ENCODE measurements at regions not wholly inside any gene's neighbourhood (a gene's known extent, or its start where the extent isn't known, plus 50 kb on each side); places are given as distances from the start of the nearest gene placed in this dataset.
"Not testable (repeated sequence)": the region's sequence is repeated elsewhere in the genome, so short reads cannot be mapped to it uniquely, and the experiment has no call there.

DNA sequence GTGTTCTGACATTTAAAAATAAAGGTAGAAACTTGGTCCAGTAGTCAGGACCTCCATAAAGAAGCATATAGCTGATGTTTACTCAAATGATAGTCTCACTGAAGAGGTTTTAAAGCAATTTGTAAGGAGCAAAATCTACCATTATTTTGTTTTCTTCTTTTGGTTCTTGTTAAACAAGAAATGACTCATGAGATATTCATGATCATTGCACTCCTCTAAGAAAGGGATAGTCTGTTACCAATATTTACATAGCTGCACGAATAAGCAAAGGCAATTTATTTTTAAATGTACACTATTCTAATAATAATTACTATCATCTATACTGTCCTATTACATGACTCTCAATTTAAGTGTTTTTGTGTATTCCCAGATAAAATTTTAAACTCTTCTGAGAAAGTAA is 397.9 kb downstream of the FAM47B start:
- ChIA-PET POLR2A (no interaction called here), CTCF (no interaction called here)
- no peak overlapping the region for H3K27ac Mint-ChIP-seq
- ATAC-seq: no peak
- H3K4me1 Mint-ChIP-seq (ENCODE audit: low read depth): no peaks in the 10 kb centered on the region
- no peaks in the 10 kb centered on the region for H3K36me3 Mint-ChIP-seq (ENCODE audit: low read depth)
- no peak overlapping the region for H3K4me3 Mint-ChIP-seq
- H3K27me3 Mint-ChIP-seq (ENCODE audit: low read depth): no peaks in the 10 kb centered on the region
- H3K9me3 Mint-ChIP-seq (ENCODE audit: insufficient read depth): no peaks in the 10 kb centered on the region
- no peak for DNase-seq

DNA sequence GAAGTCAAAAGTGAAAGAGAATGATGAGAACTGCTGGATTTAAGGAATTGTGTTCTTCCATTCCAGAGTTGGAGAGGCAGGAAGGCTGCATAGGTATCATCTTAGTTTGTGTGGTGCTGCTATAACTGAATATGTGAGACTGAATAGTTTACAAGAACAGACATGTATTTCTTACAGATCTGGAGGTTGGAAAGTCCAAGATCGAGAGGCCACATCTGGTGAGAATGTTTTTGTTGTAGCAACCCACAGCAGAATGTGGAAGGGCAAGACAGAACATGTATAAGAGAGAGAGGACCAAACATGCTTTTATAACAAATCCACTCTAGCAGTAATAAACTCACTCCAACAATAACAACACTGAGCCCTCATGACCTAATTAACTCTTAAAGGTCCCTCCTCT is 408.6 kb downstream of the FAM47B start:
- H3K27ac Mint-ChIP-seq: no peak overlapping the region

DNA sequence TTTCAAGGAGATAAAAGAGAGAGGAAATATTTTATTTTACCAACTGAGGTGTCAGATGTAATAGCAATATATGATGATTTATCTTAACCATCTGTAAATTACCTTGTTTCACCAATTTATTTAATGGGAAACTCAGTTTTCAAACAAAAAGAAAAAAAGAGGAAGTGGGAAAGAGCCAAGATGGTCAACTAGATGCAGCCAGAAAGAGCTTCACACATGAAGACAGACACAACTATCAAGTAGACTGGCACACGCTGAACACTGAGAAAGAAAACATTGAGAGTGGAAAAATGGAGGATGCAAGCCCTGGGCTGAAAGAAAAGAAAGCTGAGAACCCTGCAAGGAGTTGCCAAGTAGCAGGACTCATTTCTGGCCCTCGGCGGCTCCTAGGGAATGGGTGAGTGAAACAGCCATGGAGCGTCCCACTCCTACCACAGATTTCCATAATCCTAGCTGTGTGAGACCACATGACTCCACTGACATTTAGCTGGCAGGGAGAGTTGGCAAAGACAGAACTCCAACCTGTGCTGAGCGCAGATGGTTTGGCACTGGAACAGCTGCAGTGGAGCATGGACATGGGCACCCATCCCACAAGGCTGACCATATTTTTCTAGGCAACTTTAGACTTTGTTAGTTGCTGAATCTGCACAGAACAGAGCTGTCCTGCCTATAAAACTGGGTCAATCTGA is 409.3 kb downstream of the FAM47B start:
- no peaks in the 10 kb centered on the region for H3K9me3 Mint-ChIP-seq (ENCODE audit: insufficient read depth)
- DNase-seq: no peak
- no peak overlapping the region for H3K4me3 Mint-ChIP-seq
- ChIA-PET POLR2A (no interaction called here), CTCF (no interaction called here)
- H3K36me3 Mint-ChIP-seq (ENCODE audit: low read depth): no peaks in the 10 kb centered on the region
- ATAC-seq: no peak
- no peaks in the 10 kb centered on the region for H3K4me1 Mint-ChIP-seq (ENCODE audit: low read depth)
- no peak overlapping the region for H3K27ac Mint-ChIP-seq
- H3K27me3 Mint-ChIP-seq (ENCODE audit: low read depth): no peaks in the 10 kb centered on the region

More for the DNA sequence above, 408.6 kb downstream of the FAM47B start:
- ATAC-seq (no peak), DNase-seq (no peak)
- CTCF ChIA-PET: no interaction called here
- Mint-ChIP-seq H3K27me3 (ENCODE audit: low read depth) (no peaks in the 10 kb centered on the region), H3K9me3 (ENCODE audit: insufficient read depth) (no peaks in the 10 kb centered on the region), H3K36me3 (ENCODE audit: low read depth) (no peaks in the 10 kb centered on the region), H3K4me3 (no peak overlapping the region), H3K4me1 (ENCODE audit: low read depth) (no peaks in the 10 kb centered on the region)
- POLR2A ChIA-PET: no interaction called here

DNA sequence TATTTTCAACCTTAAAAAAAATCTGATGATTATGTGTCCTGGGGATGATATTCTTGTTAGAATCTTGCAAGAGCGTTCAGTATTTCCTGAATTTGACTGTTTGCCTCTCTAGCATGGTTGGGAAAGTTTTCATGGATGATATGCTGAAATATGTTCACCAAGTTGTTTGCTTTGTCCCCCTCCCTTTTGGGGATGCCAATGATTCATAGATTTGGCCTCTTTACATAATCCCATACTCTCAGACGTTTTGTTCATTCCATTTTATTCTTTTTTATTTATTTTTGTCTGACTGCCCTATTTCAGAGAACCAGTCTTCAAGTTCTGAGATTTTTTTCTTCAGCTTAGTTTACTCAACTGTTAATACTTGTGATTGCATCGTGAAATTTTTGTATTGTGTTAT is 415.1 kb downstream of the FAM47B start:
- Mint-ChIP-seq H3K4me3 (no peak overlapping the region), H3K27ac (no peak overlapping the region), H3K4me1 (ENCODE audit: low read depth) (no peaks in the 10 kb centered on the region), H3K27me3 (ENCODE audit: low read depth) (no peaks in the 10 kb centered on the region), H3K9me3 (ENCODE audit: insufficient read depth) (no peaks in the 10 kb centered on the region), H3K36me3 (ENCODE audit: low read depth) (no peaks in the 10 kb centered on the region)
- ChIA-PET CTCF (no interaction called here), POLR2A (no interaction called here)
- DNase-seq: no peak
- ATAC-seq: no peak

DNA sequence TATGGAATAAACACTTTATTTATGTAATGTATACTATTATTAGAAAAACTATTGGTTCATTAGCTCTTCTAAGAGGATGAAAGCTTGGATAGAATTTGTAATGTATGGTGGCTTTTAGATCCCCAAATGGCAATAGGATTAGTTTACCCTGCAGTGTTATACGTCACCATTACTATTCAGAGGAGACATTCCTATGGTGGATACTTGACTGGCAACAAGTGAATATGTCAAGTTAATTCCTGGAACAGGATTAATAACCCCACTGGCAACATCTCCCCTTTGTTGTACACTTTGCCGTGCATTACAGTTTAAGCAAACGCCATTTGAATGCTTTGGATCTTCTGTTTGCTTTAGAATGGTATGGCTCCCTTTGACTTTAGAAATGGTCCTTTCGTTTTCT is 420.3 kb downstream of the FAM47B start:
- no peaks in the 10 kb centered on the region for H3K4me1 Mint-ChIP-seq (ENCODE audit: low read depth)
- ATAC-seq (no peak), DNase-seq (no peak)
- H3K4me3 Mint-ChIP-seq: no peak overlapping the region
- no peaks in the 10 kb centered on the region for H3K9me3 Mint-ChIP-seq (ENCODE audit: insufficient read depth)
- no peaks in the 10 kb centered on the region for H3K27me3 Mint-ChIP-seq (ENCODE audit: low read depth)
- ChIA-PET POLR2A (no interaction called here), CTCF (no interaction called here)
- H3K27ac Mint-ChIP-seq: no peak overlapping the region
- H3K36me3 Mint-ChIP-seq (ENCODE audit: low read depth): no peaks in the 10 kb centered on the region

DNA sequence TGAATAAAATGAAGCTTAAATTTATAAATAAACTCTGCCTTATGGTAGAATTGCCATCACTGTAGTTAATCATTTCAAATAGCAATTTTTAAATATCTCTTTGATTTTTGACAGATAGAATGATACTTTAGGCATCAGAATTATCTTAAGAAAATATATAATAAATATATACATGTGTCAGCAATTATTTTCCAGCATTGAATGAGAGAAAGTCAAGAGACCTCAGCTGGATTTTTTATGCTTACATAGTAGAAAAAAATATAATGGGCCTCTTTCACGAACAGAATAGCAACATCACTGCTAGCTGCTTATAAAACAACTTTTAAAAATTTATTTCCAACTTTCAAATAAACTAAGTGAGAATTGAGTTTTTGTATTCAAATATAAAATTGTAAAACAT is 424.0 kb upstream of the MAGEB16 start:
- DNase-seq: no peak
- no peak for ATAC-seq
- H3K27ac Mint-ChIP-seq: no peak overlapping the region
- no peaks in the 10 kb centered on the region for H3K36me3 Mint-ChIP-seq (ENCODE audit: low read depth)
- no peaks in the 10 kb centered on the region for H3K27me3 Mint-ChIP-seq (ENCODE audit: low read depth)
- no peaks in the 10 kb centered on the region for H3K4me1 Mint-ChIP-seq (ENCODE audit: low read depth)
- POLR2A ChIA-PET: no interaction called here
- CTCF ChIA-PET: no interaction called here
- no peaks in the 10 kb centered on the region for H3K9me3 Mint-ChIP-seq (ENCODE audit: insufficient read depth)
- H3K4me3 Mint-ChIP-seq: no peak overlapping the region

DNA sequence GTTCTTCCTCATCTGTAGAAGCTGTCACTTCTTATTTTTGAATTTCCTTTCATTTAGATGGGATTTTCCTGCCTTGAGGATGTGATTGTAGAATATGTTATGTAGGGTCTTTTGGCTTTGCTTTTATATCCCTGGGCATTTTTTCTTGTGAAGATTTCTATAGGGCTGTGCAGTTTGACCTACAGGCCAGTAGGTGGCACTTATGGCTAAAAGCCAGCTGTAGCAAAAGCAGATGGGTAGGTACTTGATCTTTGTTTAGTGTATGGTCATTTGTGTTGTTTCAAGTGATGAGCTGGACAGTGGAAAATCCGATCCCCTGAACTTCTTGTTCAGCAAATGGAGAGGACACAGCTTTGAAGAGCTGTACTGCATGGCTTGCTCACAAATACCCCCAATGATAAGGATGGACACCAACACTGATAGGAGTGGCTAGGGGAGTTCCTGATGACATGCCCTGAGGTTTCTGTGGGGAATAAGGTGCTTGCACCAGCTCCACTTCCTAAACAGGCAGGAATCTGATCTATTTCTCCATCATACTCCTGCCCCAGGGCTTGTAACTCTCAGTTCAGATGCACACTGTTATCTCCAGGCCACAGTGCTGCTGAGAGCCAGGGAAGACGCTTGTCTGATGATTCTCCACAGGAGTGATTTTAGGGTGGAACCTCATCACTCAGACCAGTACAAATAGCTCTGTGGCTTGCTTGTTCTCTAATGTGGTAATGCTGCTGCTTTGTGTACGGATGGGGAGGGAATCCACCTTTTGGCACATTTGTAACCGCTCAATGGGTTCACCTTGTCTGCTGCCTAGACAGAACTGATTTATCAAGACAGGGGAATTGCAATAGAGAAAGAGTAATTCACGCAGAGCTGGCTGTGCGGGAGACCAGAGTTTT is 417.1 kb upstream of the MAGEB16 start:
- no peak overlapping the region for H3K27ac Mint-ChIP-seq
- DNase-seq: no peak
- no peaks in the 10 kb centered on the region for H3K9me3 Mint-ChIP-seq (ENCODE audit: insufficient read depth)
- no peaks in the 10 kb centered on the region for H3K4me1 Mint-ChIP-seq (ENCODE audit: low read depth)
- POLR2A ChIA-PET: no interaction called here
- no peak overlapping the region for H3K4me3 Mint-ChIP-seq
- no peaks in the 10 kb centered on the region for H3K36me3 Mint-ChIP-seq (ENCODE audit: low read depth)
- no peaks in the 10 kb centered on the region for H3K27me3 Mint-ChIP-seq (ENCODE audit: low read depth)
- ATAC-seq: no peak
- CTCF ChIA-PET: interaction anchor here (1.0 kb wide), 1 partner anchor 15 kb away, joined by 3 read pairs; no protein-coding TSS in a partner anchor

DNA sequence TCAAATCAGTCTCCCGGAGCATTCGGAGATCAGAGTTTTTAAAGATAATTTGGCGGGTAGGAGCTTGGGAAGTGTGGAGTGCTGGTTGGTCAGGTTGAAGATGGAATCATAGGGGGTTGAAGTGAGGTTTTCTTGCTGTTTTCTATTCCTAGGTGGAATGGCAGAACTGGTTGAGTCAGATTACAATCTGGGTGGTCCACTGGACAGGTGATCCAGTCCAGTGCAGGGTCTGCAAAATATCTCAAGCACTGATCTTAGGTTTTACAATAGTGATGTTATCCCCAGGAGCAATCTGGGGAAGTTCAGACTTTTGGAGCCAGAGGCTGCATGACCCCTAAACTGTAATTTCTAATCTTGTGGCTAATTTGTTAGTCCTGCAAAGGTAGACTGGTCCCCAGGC is 416.4 kb upstream of the MAGEB16 start:
- DNase-seq; H3K4me3 Mint-ChIP-seq; CTCF ChIA-PET; POLR2A ChIA-PET; H3K9me3 Mint-ChIP-seq (ENCODE audit: insufficient read depth); H3K27ac Mint-ChIP-seq; H3K4me1 Mint-ChIP-seq (ENCODE audit: low read depth); H3K36me3 Mint-ChIP-seq (ENCODE audit: low read depth); ATAC-seq; H3K27me3 Mint-ChIP-seq (ENCODE audit: low read depth): not testable (repeated sequence)

DNA sequence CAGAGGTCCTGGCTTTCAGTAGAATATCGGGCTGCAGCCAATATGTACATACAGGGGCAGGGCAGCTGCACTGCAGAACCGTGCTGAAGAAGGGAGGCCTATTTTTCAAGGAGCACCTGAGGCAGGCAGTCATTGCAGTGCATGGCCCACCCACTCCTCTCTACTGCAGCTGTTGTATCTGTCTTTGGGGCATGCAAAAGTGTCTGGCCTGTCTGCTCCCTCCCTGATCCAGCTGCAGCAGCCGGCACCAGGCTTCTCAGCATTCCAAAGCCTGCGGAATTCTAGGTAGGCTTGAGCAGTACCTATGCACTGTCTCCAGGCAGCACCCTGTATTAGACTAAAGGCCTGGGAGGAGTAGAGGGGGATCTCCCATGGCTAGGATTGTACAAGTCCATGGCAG is 415.2 kb upstream of the MAGEB16 start:
- ATAC-seq (no peak), DNase-seq (no peak)
- no peaks in the 10 kb centered on the region for H3K9me3 Mint-ChIP-seq (ENCODE audit: insufficient read depth)
- H3K27ac Mint-ChIP-seq: no peak overlapping the region
- ChIA-PET POLR2A (no interaction called here), CTCF (no interaction called here)
- H3K4me3 Mint-ChIP-seq: no peak overlapping the region
- no peaks in the 10 kb centered on the region for H3K27me3 Mint-ChIP-seq (ENCODE audit: low read depth)
- H3K36me3 Mint-ChIP-seq (ENCODE audit: low read depth): no peaks in the 10 kb centered on the region
- H3K4me1 Mint-ChIP-seq (ENCODE audit: low read depth): no peaks in the 10 kb centered on the region

DNA sequence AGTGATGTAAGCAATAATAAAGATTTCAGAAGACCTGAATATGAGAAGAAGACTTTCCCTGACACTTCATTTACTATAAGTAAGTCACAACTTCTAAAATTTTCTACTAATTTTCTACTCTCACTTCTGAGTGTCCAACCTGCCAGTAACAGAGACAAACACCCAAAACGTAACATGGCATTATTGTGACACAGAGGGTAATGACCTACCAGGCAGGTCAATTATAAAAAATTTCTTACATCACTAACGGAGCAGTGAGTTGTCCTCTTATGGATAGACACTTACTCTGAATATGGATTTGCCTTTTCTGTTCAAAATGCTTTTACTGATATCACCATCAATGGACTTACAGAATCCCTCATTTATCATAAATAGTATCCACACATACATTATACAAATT is 405.9 kb upstream of the MAGEB16 start:
- POLR2A ChIA-PET: no interaction called here
- CTCF ChIA-PET: no interaction called here
- DNase-seq: no peak

DNA sequence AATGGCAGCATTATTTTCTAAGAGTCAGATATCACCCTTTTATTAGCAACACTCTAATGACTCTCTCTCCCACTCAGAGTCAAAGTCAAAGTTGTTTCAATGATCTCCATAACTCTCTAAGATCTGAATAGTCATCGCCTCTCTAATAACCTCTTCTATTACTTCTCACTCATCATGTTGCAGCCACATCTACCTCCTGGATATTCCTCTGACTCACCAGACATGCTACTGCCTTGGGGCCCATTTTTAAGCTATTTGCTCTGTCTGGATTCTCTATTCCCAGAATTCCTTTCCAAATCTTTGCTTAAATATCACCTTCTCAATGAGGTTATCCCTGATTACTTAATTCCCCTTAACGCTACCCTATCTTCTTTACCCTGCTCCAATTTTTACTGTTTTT is 391.8 kb upstream of the MAGEB16 start:
- Mint-ChIP-seq H3K4me3 (no peak overlapping the region), H3K27me3 (ENCODE audit: low read depth) (no peaks in the 10 kb centered on the region), H3K36me3 (ENCODE audit: low read depth) (no peaks in the 10 kb centered on the region), H3K27ac (no peak overlapping the region), H3K4me1 (ENCODE audit: low read depth) (no peaks in the 10 kb centered on the region), H3K9me3 (ENCODE audit: insufficient read depth) (no peaks in the 10 kb centered on the region)
- CTCF ChIA-PET: no interaction called here
- DNase-seq: no peak
- POLR2A ChIA-PET: no interaction called here
- no peak for ATAC-seq

More for the DNA sequence above, 405.9 kb upstream of the MAGEB16 start:
- ATAC-seq: no peak
- Mint-ChIP-seq H3K4me1 (ENCODE audit: low read depth) (no peaks in the 10 kb centered on the region), H3K36me3 (ENCODE audit: low read depth) (no peaks in the 10 kb centered on the region), H3K4me3 (no peak overlapping the region), H3K9me3 (ENCODE audit: insufficient read depth) (no peaks in the 10 kb centered on the region), H3K27me3 (ENCODE audit: low read depth) (no peaks in the 10 kb centered on the region), H3K27ac (no peak overlapping the region)

DNA sequence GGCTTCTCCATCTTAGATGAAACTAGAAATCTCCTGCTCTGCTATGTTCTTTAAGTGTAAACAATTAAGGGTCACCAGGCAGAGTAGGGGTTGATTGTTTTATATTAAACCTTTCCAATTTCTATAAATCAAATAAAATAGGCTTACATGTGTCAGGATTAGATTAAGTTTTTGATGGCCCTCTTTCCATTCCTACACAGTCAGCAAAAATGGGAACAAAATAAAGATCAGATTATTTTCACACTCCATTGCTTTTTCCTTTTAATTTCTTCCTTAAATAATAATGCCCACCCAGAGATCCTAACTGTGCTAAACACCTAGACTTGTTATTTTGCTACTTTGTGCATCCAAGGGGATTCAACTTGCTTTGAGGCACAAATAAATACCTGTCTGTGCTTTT is 381.4 kb upstream of the MAGEB16 start:
- H3K27ac Mint-ChIP-seq: no peak overlapping the region
- no peaks in the 10 kb centered on the region for H3K9me3 Mint-ChIP-seq (ENCODE audit: insufficient read depth)
- no peaks in the 10 kb centered on the region for H3K27me3 Mint-ChIP-seq (ENCODE audit: low read depth)
- H3K4me3 Mint-ChIP-seq: no peak overlapping the region
- no peaks in the 10 kb centered on the region for H3K4me1 Mint-ChIP-seq (ENCODE audit: low read depth)
- POLR2A ChIA-PET: no interaction called here
- DNase-seq: no peak
- no peak for ATAC-seq
- no peaks in the 10 kb centered on the region for H3K36me3 Mint-ChIP-seq (ENCODE audit: low read depth)
- CTCF ChIA-PET: no interaction called here

DNA sequence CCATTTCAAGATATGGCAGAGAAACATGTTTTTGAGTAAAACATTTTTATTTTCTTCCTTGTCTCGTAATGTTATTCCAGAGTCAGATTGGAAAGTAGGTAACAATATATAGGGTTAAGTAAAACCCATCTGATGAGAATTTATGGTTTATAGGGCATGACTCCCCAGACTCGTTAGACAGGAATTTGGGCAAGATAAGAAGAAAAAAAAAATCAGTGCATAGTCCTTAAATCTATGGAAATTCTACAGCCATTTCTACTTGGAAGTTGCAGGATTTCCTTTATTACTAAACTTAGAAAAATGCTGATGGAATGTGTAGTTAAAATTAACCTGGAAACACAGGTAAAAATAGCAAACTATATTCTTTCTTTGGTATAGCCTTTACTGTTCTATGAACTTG is 366.1 kb upstream of the MAGEB16 start:
- Mint-ChIP-seq H3K9me3 (ENCODE audit: insufficient read depth) (no peaks in the 10 kb centered on the region), H3K4me1 (ENCODE audit: low read depth) (no peaks in the 10 kb centered on the region), H3K4me3 (no peak overlapping the region), H3K36me3 (ENCODE audit: low read depth) (no peaks in the 10 kb centered on the region), H3K27ac (no peak overlapping the region), H3K27me3 (ENCODE audit: low read depth) (no peaks in the 10 kb centered on the region)
- no peak for DNase-seq
- CTCF ChIA-PET: no interaction called here
- POLR2A ChIA-PET: no interaction called here
- no peak for ATAC-seq
